ENCODE measurements at regions not wholly inside any gene's neighbourhood (a gene's known extent, or its start where the extent isn't known, plus 50 kb on each side); places are given as distances from the start of the nearest gene placed in this dataset.

GRCh38 chr10:55374917-55375316, 573.9 kb upstream of the PCDH15 start:
- DNase-seq (ENCODE audit: low read depth in 3 of 3): no peak

DNA sequence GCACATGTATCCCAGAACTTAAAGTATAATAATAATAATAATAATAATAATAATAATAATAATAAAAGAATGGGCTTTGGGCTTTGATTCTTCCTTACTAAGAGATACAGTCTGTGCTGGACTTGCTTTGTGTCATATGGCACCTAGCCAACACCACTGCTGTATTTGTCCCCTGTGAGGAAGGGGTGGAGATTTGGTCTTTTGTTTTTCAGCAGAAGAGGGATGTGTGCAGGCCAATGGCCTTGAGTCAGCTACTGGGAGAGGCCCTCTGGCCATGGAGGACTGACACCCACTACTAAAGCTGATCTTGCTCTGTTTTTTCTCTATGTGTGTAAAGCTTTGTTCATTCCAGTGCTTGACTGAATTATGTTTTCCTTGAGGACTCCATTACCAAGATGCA, 573.0 kb upstream of the PCDH15 start:
- DNase-seq (ENCODE audit: low read depth in 3 of 3): no peak

DNA sequence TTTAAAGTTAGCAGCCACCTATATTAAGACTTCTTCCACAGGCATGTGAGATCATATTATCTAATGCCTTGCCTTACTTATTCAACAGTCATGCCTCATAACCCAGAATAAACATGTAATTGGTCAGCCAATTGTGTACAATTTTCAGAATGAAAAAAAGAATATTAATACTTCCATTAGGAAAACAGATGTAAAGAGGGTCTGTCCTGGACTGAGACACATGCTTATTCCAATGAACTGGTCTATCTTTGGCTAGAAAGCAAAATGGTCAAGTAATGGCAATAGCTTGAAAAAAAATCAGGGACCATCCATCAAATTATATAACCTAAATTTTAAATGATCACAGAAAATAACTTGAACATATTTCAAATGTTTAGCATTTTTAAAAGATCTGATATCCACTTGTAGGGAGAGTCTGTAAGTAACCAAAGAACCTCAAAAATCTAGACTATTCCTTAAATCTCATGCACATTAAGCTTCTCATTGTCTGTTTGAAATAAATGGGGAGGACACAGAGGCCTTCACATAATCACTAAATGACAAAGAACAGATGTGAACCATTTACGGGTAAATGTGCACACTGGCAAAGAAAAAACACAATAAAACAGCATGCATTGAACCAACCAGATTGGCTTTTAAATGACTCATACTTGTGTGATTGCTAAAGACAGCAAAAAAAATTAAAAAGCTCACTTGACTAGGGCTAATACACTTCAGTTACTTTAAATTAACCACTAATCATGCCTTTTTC, 568.8 kb upstream of the PCDH15 start:
- DNase-seq (ENCODE audit: low read depth in 3 of 3): no peak

DNA sequence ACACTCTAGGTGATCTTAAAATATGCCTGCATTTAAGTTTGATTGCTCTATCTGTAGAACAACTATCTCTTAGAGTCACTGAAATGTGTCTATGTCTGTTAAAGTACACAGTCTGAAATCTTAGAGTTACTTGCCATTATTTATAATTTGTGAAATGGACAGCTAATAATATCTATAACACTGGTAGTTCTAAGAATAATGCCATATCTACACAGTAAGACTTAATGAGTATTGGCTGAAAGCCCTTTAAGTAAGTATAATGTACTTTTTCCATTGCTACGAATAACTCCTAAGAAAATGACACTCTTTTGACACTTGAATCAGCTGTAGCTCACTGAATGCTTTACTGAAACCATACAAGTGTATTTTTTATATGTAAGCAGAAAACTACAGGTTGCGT, 567.4 kb upstream of the PCDH15 start:
- DNase-seq (ENCODE audit: low read depth in 3 of 3): no peak

- no peak for DNase-seq (ENCODE audit: low read depth in 3 of 3)
Measured at GRCh38 chr10:55367555-55367954, 566.5 kb upstream of the PCDH15 start.

DNA sequence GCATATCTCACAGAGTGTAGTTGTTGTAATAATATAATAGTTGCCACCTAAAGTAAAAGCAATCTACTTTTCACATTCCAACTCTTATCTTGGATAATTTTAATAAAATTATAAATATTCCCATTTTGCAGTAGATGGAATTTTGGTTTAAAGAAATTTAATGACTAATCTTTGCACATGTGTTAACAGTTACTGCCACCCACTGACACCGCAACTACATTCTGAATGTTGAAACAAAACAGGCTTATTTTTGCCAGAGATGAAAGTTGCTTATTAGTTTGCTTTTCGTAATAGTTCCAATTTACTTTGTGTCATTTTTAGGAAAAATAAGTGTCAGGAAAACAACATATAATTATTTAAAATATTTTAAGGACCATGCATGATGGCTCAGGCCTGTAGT, 557.5 kb upstream of the PCDH15 start:
- DNase-seq (ENCODE audit: low read depth in 3 of 3): no peak

DNA sequence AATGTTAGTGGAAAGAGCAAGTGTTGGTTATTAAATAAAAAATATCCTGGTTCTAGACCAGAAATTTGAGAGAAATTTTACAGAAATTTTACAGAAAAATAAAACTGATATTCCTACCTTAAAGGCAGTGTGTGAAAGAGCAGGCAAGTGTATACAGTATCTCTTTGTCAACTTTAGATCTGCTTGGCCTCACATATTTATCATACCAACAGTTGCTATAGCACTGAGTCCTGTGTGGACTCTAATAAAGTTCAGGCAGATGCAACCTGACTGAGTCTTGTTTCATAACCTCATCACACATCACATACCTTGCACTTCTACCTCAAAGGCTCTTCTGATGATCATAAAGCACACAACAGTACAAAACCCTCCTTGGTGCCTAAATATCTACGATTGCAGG, 552.4 kb upstream of the PCDH15 start:
- DNase-seq (ENCODE audit: low read depth in 3 of 3): no peak

DNA sequence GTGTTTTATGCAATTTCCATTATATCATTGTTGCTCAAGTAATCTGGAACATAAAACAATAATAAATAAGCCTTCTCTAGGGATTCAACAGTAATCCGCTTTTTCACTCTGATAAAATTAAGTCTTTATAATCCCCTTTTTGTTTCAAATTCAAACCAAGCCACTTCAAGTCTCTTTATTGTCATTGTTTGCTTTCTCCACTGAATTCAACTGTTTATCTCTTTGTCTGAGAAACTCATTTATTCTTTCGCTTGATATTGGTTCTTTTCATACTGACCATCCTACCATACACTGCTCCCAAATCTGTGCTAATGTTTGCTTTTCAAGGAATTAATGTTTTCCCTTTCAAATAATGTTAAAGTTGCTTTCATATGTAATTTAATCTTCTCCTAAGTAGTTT, 550.4 kb upstream of the PCDH15 start:
- no peak for DNase-seq (ENCODE audit: low read depth in 3 of 3)

DNA sequence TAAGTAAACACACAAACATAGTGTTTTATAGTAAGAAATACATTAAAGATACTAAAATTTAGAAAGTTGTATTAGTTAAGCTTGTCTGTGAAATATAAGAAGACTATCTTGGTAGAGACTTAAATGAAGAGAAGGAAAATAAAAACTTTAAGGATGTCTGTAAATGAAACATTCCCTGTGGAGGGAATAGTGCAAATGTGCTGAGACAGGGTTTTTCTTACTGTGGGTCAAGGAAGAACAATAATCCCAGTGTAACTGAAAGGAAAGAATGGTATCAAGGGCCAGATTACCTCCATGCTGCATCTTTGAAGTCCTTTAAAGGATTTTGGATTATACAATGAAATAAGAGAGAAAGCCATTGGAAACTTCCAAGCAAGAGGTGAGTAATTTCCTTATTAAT, 547.5 kb upstream of the PCDH15 start:
- DNase-seq (ENCODE audit: low read depth in 3 of 3): no peak

DNA sequence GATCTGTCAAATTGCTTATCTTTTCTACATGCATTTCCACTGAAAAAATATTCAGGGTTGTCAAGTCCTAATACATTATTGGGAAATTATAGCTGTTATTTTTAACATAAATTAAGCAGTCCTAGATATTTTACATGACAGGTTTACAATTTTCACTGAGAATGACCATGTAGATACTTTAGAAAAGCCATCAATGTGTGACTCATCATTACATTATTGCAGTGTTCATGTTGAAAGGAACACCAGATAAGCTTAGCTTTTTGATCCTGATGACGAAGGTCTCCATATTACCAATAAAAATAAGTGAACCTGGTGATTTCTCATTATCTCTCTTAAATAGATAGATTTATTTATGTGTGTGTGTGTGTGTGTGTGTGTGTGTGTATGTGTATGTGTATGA, 529.5 kb upstream of the PCDH15 start:
- DNase-seq (ENCODE audit: low read depth in 3 of 3): no peak

DNA sequence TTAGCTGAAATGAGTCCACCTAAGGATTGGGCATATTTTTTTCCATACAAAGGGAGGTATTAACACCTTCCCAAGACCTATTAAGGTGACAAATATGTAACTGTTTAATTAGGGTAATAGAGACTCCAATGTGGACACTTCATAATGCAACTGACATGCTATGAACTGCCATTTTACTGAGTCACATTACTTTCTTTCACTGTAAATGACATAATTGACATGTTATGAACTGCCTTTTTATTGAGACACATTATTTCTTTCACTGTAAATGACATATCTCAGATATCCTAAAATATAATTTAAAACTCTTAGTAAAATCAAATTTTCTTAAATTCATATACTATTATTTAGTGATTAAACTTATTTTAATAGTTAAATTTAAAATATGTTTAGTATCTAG, 528.8 kb upstream of the PCDH15 start:
- DNase-seq (ENCODE audit: low read depth in 3 of 3): no peak

DNA sequence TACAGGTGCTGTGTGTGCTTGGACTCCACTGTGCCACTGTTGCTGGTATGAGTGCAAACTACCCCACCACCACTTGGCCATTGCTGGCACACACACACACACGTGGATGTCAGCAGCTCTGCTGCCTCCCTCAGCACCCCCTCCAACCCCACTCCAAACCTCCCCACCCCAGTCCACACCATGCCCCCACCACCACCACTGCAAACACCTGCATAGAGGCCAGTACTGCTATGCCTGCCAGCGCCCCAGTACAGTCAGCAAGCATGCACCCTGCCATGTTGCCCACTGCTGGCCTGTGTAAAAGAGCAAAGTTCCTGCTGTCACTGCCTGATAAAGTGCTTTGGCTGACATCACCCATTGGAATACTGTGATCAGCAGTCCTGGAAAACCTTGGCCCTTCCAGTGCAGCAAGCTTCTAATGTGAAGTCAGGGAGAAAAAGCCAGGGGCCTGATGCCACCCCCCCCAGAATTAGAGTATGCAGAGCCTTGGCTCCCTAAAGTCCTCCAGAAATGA, 519.2 kb upstream of the PCDH15 start:
- no peak for DNase-seq (ENCODE audit: low read depth in 3 of 3)

GRCh38 chr10:55311848-55312635, 511.0 kb upstream of the PCDH15 start:
- no peak for DNase-seq (ENCODE audit: low read depth in 3 of 3)

- no peak for DNase-seq (ENCODE audit: low read depth in 3 of 3)
Measured at GRCh38 chr10:55310143-55310542, 509.1 kb upstream of the PCDH15 start.

GRCh38 chr10:55305285-55305684, 504.3 kb upstream of the PCDH15 start:
- no peak for DNase-seq (ENCODE audit: low read depth in 3 of 3)

GRCh38 chr10:55287346-55287745, 486.3 kb upstream of the PCDH15 start:
- no peak for DNase-seq (ENCODE audit: low read depth in 3 of 3)

DNA sequence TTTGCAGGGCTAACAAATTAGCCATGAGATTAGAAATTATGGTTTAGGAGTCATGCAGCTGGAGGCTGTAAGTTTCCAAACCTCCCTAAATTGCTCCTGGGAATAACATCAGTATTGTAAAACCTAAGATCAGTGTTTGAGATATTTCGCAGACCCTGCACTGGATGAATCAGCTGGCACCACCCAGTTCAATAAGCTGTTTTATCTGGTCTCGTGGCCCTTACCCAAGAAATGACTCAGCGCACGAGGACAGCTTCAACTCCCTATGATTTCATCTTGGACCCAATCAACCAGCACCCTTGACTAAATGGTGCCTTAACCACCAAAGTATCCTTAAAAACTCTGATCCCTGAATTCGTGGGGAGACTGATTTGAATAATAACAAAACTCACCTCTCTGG, 482.0 kb upstream of the PCDH15 start:
- DNase-seq (ENCODE audit: low read depth in 3 of 3): no peak

DNA sequence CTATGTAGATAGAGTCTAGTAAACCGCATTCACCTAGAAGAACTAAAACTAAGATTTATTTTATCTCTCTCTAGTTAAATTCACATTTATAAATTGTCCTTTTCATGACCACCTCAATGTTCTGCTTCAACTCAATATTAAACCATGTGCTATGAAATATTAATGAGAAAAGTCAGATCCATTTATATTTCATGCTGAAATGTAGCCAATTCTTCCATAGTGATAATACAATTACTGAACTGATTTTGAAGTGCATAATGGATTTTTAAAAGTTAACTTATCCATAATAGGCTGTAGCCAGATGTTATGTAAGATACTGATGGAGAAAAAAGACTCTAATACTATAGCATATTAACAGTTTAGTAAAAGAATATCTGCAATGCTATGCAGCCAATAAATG, 479.7 kb upstream of the PCDH15 start:
- DNase-seq (ENCODE audit: low read depth in 3 of 3): no peak

DNA sequence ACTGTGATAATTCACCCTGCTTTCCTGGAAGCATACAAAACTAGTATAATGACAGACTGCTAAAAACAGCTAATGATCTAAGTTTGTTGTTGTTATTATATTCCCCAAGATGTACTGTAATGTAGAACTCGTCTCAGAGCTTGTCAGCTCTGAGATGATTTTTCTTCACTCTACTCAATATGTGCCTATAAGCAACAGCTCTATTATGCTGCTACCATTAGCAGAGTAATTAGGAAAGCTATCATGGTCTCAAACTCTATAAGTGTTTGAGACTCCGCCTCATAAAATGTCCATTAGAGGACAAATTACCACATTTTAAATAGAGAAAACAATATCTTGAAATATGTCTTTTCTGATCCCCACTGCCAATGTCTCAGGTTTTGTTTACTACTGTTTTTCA, 476.5 kb upstream of the PCDH15 start:
- DNase-seq (ENCODE audit: low read depth in 3 of 3): no peak

- DNase-seq (ENCODE audit: low read depth in 3 of 3): no peak
Measured at GRCh38 chr10:55274367-55274766, 473.3 kb upstream of the PCDH15 start.

DNA sequence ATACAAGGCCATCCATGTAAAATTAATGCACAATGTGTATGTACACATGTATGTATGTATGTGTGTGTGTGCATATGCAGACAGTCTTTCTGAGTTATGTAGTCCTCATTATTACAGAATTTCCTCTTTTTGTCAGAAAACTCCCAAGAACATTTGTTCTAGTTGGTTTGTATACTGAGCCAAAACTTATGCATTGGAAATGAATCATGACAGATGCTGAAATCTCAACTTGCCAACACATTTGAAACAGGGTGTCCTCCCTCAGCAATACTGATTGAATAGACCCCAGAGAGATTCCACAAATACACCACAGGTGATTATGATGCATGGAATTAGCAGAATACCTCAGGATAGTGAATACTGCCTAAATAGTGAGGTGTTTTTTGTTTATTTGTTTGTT, 472.9 kb upstream of the PCDH15 start:
- no peak for DNase-seq (ENCODE audit: low read depth in 3 of 3)

DNA sequence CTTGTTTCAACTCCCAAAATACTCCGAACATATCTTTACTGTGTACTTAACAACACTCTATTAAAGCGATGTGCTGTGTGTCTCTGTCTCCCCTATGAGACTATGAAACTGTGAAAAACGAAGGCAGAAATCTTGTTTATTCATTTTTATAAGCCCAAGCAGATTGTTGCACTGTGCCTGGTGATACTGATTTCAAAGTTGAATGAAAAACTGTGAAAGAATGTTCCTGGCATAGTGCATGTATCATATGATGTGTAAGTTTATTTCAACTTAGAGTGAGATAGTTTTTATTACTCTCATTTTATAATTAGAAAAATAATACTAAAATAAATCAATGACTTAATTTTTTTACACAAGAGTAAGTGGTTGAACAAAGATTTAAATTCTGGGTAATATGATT, 471.9 kb upstream of the PCDH15 start:
- DNase-seq (ENCODE audit: low read depth in 3 of 3): no peak

GRCh38 chr10:55266797-55267196, 465.8 kb upstream of the PCDH15 start:
- no peak for DNase-seq (ENCODE audit: low read depth in 3 of 3)

Measured in stimulated activated CD4-positive, alpha-beta T cell treated with anti-CD3 and anti-CD28 coated beads, TNF-alpha, amount 100 ng/mL, for 24 hours (primary cell).